WI38 (cell line): ENCODE measurements at regions not wholly inside any gene's neighbourhood (a gene's known extent, or its start where the extent isn't known, plus 50 kb on each side); places are given as distances from the start of the nearest gene placed in this dataset.

Source experiments
- H3K4me3 ChIP-seq: 2 replicates; pipeline ENCODE4 v1.5.1; 2011; ENCODE audit warnings: low read depth, mild to moderate bottlenecking, control low read depth, low read length
- CTCF ChIP-seq: IDR thresholded peaks from 2 replicates; pipeline ENCODE4 v1.5.1; 2012; ENCODE audit warnings: low read depth, mild to moderate bottlenecking, control low read depth, low read length

- H3K4me3 ChIP-seq = no peak overlapping the region
- no peak for TF ChIP-seq CTCF
Observed at GRCh38 chr2:155357172-155357571, 658.7 kb downstream of the KCNJ3 start.

- no peak overlapping the region for H3K4me3 ChIP-seq
- TF ChIP-seq CTCF = no peak
Observed at GRCh38 chr2:155356250-155356649, 657.8 kb downstream of the KCNJ3 start.

- H3K4me3 ChIP-seq = no peak overlapping the region
- no peak for TF ChIP-seq CTCF
Observed at GRCh38 chr2:155350783-155351580, 652.5 kb downstream of the KCNJ3 start.

GRCh38 chr2:155332016-155332415 is 633.5 kb downstream of the KCNJ3 start:
- TF ChIP-seq CTCF = no peak
- H3K4me3 ChIP-seq = no peak overlapping the region

GRCh38 chr2:155320236-155320635 is 621.7 kb downstream of the KCNJ3 start:
- TF ChIP-seq CTCF = no peak
- no peak overlapping the region for H3K4me3 ChIP-seq

GRCh38 chr2:155318710-155319109 is 620.2 kb downstream of the KCNJ3 start:
- H3K4me3 ChIP-seq = no peak overlapping the region
- TF ChIP-seq CTCF = no peak

GRCh38 chr2:155315768-155316167 is 617.3 kb downstream of the KCNJ3 start:
- no peak for TF ChIP-seq CTCF
- no peak overlapping the region for H3K4me3 ChIP-seq
